ENCODE measurements at regions not wholly inside any gene's neighbourhood (a gene's known extent, or its start where the extent isn't known, plus 50 kb on each side); places are given as distances from the start of the nearest gene placed in this dataset.
A peak's percentile ranks its signal among the peaks of the same experiment; 100 is the strongest.
"Not testable (repeated sequence)": the region's sequence is repeated elsewhere in the genome, so short reads cannot be mapped to it uniquely, and the experiment has no call there.

- ATAC-seq, result no peak
These were observed 113.4 kb upstream of the CBLB start for GRCh38 chr3:105982207-105982606.

- ATAC-seq, result no peak
These were observed 116.0 kb upstream of the CBLB start for GRCh38 chr3:105984837-105985236.

- ATAC-seq, result not testable (repeated sequence)
These were observed 117.5 kb upstream of the CBLB start for GRCh38 chr3:105986343-105986742.

GRCh38 chr3:105987809-105988208 is 119.0 kb upstream of the CBLB start:
- no peak for ATAC-seq

- ATAC-seq, result no peak
These were observed 119.9 kb upstream of the CBLB start for GRCh38 chr3:105988540-105989212.

GRCh38 chr3:105996781-105997180 is 128.0 kb upstream of the CBLB start:
- ATAC-seq, result no peak

- no peak for ATAC-seq
These were observed 128.6 kb upstream of the CBLB start for GRCh38 chr3:105997466-105997799.

GRCh38 chr3:105997800-105998526 is 129.2 kb upstream of the CBLB start:
- ATAC-seq, result no peak

- no peak for ATAC-seq
These were observed 131.0 kb upstream of the CBLB start for GRCh38 chr3:105999856-106000255.

- ATAC-seq, result no peak
These were observed 133.1 kb upstream of the CBLB start for GRCh38 chr3:106001923-106002322.

GRCh38 chr3:106004137-106004681 is 135.4 kb upstream of the CBLB start:
- peak; percentile 70 for ATAC-seq

- no peak for ATAC-seq
These were observed 136.0 kb upstream of the CBLB start for GRCh38 chr3:106004826-106005225.

- ATAC-seq, result no peak
These were observed 137.2 kb upstream of the CBLB start for GRCh38 chr3:106006001-106006400.

GRCh38 chr3:106006571-106006970 is 137.8 kb upstream of the CBLB start:
- no peak for ATAC-seq

- peak in 1 of 2 donors; percentile 13 for ATAC-seq
These were observed 138.7 kb upstream of the CBLB start for GRCh38 chr3:106007512-106007911.

GRCh38 chr3:106008766-106009165 is 140.0 kb upstream of the CBLB start:
- no peak for ATAC-seq

GRCh38 chr3:106010829-106011228 is 142.0 kb upstream of the CBLB start:
- ATAC-seq, result peak; percentile 46 to 60

GRCh38 chr3:106013971-106014370 is 145.2 kb upstream of the CBLB start:
- ATAC-seq, result peak; percentile 84 to 89

GRCh38 chr3:106014518-106014917 is 145.7 kb upstream of the CBLB start:
- no peak for ATAC-seq

GRCh38 chr3:106014971-106015370 is 146.2 kb upstream of the CBLB start:
- ATAC-seq, result no peak

- no peak for ATAC-seq
These were observed 149.3 kb upstream of the CBLB start for GRCh38 chr3:106018102-106018501.

- no peak for ATAC-seq
These were observed 150.2 kb upstream of the CBLB start for GRCh38 chr3:106018929-106019550.

- ATAC-seq, result no peak
These were observed 154.1 kb upstream of the CBLB start for GRCh38 chr3:106022913-106023312.

Measured in activated CD4-positive, CD25-positive, alpha-beta regulatory T cell treated with anti-CD3 and anti-CD28 coated beads, Interleukin-2, amount 50 U/mL, for 24 hours (primary cell).